ENCODE measurements at regions not wholly inside any gene's neighbourhood (a gene's known extent, or its start where the extent isn't known, plus 50 kb on each side); places are given as distances from the start of the nearest gene placed in this dataset.

DNA sequence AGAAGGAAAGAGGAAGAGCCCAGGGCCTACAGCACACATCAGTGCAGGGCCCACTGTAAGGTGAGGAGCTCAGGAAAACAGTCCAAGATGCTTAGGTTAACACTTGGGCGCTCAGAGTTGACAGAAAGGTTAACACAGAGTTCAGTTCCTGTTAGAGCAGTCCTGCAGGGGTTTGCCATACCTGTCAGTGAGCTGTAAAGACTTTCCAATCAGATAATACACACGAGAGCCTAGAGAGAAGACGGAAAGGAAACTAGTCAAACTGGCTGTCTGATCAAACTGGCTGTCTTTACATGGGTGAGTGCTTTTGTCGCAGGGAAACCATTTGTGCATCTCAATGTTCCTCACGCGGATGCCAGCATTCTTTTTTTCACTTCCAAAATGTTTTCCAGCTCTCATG lies 61.4 kb upstream of the ARHGEF26 start:
- TF ChIP-seq POLR2A (IDR thresholded peaks at IDR 0.05; ENCODE audit: low read length) (no peak), GATA1 (IDR thresholded peaks at IDR 0.05; ENCODE audit: low read depth, low read length) (no peak)
